LNCAP (cell line): ENCODE measurements at regions not wholly inside any gene's neighbourhood (a gene's known extent, or its start where the extent isn't known, plus 50 kb on each side); places are given as distances from the start of the nearest gene placed in this dataset.
A peak's percentile ranks its signal among the peaks of the same experiment; 100 is the strongest.

Experiments used
- TF ChIP-seq, protein P1 (sequence below): fragments of 450-650 bp; IDR thresholded peaks from 2 replicates; pipeline ENCODE4 v1.5.1; 2017; ENCODE audit warnings: mild to moderate bottlenecking

DNA sequence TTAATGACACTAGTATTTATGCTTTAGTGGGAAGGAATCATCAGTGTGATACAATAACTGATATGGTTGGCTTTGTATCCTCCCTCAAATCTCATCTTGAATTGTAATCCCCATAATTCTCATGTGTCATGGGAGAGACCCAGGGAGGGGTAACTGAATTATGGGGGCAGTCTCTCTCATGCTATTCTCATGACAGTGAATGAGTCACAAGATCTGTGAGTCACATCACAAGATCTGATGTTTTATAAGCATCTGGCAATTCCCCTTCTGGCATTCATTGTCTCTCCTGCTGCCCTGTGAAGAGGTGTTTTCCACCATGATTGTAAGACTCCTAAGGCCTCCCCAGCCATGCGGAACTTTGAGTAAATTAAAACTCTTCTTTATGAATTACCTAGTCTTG is 1760.3 kb downstream of the NCAM2 start:
- TF ChIP-seq, protein P1, sequence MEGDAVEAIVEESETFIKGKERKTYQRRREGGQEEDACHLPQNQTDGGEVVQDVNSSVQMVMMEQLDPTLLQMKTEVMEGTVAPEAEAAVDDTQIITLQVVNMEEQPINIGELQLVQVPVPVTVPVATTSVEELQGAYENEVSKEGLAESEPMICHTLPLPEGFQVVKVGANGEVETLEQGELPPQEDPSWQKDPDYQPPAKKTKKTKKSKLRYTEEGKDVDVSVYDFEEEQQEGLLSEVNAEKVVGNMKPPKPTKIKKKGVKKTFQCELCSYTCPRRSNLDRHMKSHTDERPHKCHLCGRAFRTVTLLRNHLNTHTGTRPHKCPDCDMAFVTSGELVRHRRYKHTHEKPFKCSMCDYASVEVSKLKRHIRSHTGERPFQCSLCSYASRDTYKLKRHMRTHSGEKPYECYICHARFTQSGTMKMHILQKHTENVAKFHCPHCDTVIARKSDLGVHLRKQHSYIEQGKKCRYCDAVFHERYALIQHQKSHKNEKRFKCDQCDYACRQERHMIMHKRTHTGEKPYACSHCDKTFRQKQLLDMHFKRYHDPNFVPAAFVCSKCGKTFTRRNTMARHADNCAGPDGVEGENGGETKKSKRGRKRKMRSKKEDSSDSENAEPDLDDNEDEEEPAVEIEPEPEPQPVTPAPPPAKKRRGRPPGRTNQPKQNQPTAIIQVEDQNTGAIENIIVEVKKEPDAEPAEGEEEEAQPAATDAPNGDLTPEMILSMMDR: no peak

DNA sequence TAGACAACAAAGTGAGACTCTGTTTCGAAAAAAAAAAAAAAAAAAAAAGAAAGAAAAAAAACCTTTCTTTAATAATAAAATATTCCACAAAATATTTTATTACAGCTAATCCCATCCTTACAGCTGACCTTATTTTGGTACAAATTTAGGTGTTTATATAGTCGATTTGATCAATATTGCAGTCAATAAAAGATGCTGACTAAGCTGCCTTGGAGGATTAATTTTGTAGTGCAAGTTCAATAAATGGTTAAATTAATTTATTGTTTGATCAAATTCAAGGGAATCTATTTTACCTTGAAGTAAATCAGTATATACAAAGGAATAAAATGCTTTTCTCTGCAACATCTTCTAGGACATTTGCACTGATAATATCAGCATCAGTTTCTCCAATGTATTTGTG is 1764.3 kb downstream of the NCAM2 start:
- TF ChIP-seq, protein P1: no peak

DNA sequence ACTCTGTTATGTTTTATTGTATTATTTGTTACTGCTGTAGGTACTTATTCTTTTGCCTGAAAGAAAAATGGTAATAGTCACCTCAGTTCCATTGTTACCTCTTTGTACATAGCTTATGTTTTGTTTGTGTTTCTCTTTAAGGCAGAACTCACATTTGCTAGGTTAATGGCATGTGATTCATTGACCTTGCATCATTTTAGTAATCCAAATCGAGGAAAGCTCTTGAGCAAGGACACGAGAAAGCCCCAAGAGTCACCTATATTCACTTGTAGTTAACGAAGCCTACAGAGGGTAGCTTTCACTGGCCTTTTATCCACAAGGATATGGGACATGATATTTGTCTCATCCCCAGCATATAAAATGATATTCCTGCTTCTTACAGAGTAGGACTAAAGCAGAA is 1765.2 kb downstream of the NCAM2 start:
- TF ChIP-seq, protein P1: no peak

DNA sequence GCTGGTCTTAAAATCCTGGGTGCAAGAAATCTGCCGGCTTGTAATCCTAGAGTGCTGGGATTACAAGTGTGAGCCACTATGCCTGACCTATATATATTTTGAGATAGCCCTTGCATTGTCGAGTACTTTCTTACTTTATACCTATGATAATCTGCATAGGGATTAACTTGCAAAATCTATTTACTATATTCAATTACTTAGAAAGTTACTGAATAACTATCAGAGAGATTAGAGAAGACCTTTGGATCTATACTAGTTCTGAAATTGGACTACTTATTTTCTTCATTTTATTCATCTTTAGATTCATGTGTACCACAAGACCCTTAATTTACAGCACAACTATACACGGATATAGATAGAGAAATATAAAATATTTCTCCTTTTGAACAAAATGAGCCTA is 1766.0 kb downstream of the NCAM2 start:
- TF ChIP-seq, protein P1: no peak

DNA sequence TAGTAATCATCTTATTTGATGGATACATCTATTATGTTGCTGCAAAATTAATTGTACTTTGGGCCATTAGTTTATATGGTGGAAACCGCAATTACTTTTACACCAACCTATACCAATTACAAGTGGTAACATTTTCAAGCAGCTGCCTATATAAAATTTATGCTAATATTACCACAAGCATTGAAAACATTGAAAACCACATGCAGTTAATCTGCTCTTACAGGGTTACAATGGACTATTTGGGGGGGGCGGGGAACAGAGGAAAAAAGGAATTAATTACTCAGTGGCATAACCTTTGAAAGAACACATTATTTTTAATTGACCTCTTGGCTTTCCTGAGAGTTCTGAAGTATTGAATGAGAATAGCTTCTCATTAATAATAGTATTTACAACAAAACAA is 1793.2 kb downstream of the NCAM2 start:
- TF ChIP-seq, protein P1: no peak

DNA sequence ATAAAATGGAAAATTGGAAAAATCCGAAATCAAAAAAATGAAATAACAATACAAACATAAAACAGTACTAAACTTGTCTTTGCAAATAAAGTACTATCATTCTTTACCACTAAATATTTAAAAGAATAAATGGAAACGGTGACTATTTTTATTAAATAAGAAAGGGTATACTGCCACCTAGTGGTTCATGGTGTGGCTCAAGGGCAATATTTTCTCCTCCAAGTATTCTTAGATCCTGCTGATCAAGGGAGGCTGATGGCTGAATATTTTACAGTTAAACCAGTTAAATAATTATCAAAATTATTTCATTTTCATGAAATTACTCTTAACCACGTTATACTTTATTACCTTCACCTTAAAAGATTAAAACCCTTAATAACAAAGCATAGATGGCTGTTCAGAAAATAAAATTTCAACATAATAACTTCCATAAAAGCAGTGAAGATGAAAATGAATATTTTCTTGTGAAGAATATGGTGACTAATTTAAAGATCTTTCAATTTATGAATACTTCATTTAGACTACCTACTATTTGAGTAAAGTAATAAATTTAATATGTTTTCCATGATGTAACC is 1793.9 kb downstream of the NCAM2 start:
- TF ChIP-seq, protein P1: peak; percentile 63

DNA sequence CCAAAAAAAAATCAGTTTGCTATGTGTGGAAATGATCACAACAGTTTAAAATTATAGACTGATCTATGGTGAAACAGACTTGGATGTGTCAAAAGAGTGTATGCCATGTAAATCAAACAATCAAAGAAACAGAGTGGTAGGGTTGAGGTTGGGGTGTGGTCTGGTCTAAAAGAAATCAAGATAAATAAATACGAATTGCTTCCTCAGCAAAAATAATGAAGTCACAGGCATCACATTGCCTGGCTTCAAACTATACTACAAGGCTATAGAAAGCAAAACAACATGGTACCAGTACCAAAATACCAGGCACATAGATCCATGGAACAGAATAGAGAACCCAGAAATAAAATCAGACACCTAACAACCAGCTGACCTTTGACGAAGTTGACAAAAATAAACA is 1796.9 kb downstream of the NCAM2 start:
- TF ChIP-seq, protein P1: no peak

DNA sequence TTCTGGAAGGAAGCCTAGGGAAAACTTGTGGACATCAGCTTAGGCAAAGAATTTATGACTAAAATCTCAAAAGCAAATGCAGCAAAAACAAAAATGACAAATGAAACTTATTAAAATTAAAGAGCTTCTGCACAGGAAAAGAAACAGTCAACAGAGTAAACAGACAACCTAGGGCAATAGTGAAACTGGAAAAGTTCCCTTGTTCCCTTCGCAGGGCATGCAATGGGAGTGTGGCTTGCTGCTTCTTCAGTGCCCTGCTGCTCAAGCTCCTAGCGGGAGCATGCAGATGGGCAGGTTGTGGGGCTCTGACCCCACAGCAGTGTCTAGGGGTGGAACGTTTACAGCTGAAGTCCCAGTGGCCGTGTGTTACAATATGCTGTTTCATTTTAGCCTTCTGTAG is 1797.4 kb downstream of the NCAM2 start:
- TF ChIP-seq, protein P1: no peak
